GM23248 (cell line): ENCODE measurements at regions not wholly inside any gene's neighbourhood (a gene's known extent, or its start where the extent isn't known, plus 50 kb on each side); places are given as distances from the start of the nearest gene placed in this dataset.

Experiments used
- DNase-seq: peaks from one replicate; pipeline ENCODE4 v3.0.0-alpha.2; 2015
- H2AFZ ChIP-seq: fragments of 200-600 bp; sonication (generic); 2 replicates; pipeline ENCODE4 v1.6.1; 2016; ENCODE audit warnings: antibody characterized with exemption
- H3F3A ChIP-seq: fragments of 200-600 bp; sonication (generic); 2 replicates; pipeline ENCODE4 v1.6.1; 2016; ENCODE audit warnings: mild to moderate bottlenecking, antibody characterized with exemption, mixed run types; ENCODE audit not compliant: insufficient read depth
- H3K27ac ChIP-seq: fragments of 200-600 bp; sonication (generic); 2 replicates; pipeline ENCODE4 v1.5.1; 2016; ENCODE audit warnings: mild to moderate bottlenecking
- H3K27me3 ChIP-seq: fragments of 200-600 bp; sonication (generic); replicated peaks from 2 replicates; pipeline ENCODE4 v1.6.1; 2016; ENCODE audit warnings: mild to moderate bottlenecking; ENCODE audit not compliant: insufficient read depth
- H3K36me3 ChIP-seq: fragments of 200-600 bp; sonication (generic); 2 replicates; pipeline ENCODE4 v1.6.1; 2016; ENCODE audit warnings: low read depth, mild to moderate bottlenecking
- H3K4me1 ChIP-seq: fragments of 200-600 bp; sonication (generic); 2 replicates; pipeline ENCODE4 v1.6.1; 2016; ENCODE audit warnings: mild to moderate bottlenecking; ENCODE audit not compliant: insufficient read depth
- H3K4me2 ChIP-seq: fragments of 200-600 bp; sonication (generic); one replicate; pipeline ENCODE4 v1.6.1; 2016; ENCODE audit warnings: mild to moderate bottlenecking; ENCODE audit not compliant: unreplicated experiment
- H3K4me3 ChIP-seq: fragments of 200-600 bp; sonication (generic); 2 replicates; pipeline ENCODE4 v1.5.1; 2016; ENCODE audit warnings: mild to moderate bottlenecking
- H3K79me2 ChIP-seq: fragments of 200-600 bp; sonication (generic); 2 replicates; pipeline ENCODE4 v1.6.1; 2016; ENCODE audit warnings: mild to moderate bottlenecking; ENCODE audit not compliant: insufficient read depth
- H3K9ac ChIP-seq: fragments of 200-600 bp; sonication (generic); 2 replicates; pipeline ENCODE4 v1.6.1; 2016; ENCODE audit warnings: mild to moderate bottlenecking
- H3K9me2 ChIP-seq: fragments of 200-600 bp; sonication (generic); 2 replicates; pipeline ENCODE4 v1.6.1; 2016; ENCODE audit warnings: mixed run types, mild to moderate bottlenecking, moderate library complexity; ENCODE audit not compliant: insufficient read depth
- H3K9me3 ChIP-seq: fragments of 200-600 bp; sonication (generic); one replicate; pipeline ENCODE4 v1.6.1; 2017; ENCODE audit warnings: low read depth
- H4K20me1 ChIP-seq: fragments of 200-600 bp; sonication (generic); 2 replicates; pipeline ENCODE4 v1.6.0; 2016; ENCODE audit not compliant: insufficient read depth
- EZH2 ChIP-seq: fragments of 200-600 bp; sonication (generic); IDR thresholded peaks from 2 replicates; pipeline ENCODE4 v1.6.1; 2018; ENCODE audit warnings: antibody characterized with exemption, mild to moderate bottlenecking; ENCODE audit not compliant: insufficient read depth, poor library complexity, severe bottlenecking
- EZH2phosphoT487 ChIP-seq: fragments of 200-600 bp; sonication (generic); IDR thresholded peaks from 2 replicates; pipeline ENCODE4 v1.6.1; 2018; ENCODE audit warnings: antibody characterized with exemption, moderate library complexity, mild to moderate bottlenecking, low read depth; ENCODE audit not compliant: insufficient read depth
- WGBS, 2 experiments: methylation state at CpG; one replicate each; pipeline ENCODE4 v1.1.6; 2015 to 2017; ENCODE audit warnings: low lambda C conversion rate in 2 of 2, low coverage in 1 of 2; ENCODE audit errors: missing lambda C conversion rate in 2 of 2; 5-methylcytosine and 5-hydroxymethylcytosine counted together
- in situ Hi-C: fragments of 300-500 bp; cut with MboI; formaldehyde crosslinking; loops from 2 replicates; pipeline ENCODE4 v1.15.0; 2020

- 4 to 20% methylated on average over 2 of the region's 2 CpGs for WGBS, 2 experiments
- Histone ChIP-seq H3K9me2 (no peaks in the 10 kb centered on the region), H3K9me3 (no peaks in the 10 kb centered on the region), H3F3A (no peaks in the 10 kb centered on the region), H3K9ac (no peak overlapping the region), H2AFZ (no peak overlapping the region), H4K20me1 (no peaks in the 10 kb centered on the region), H3K79me2 (no peaks in the 10 kb centered on the region), H3K4me1 (no peaks in the 10 kb centered on the region), H3K4me3 (no peak overlapping the region), H3K27me3 (no peaks in the 10 kb centered on the region), H3K27ac (no peak overlapping the region), H3K36me3 (no peaks in the 10 kb centered on the region), H3K4me2 (no peak overlapping the region)
- in situ Hi-C loops, result no loop called here
- no peak for DNase-seq
- no peak for TF ChIP-seq EZH2
- TF ChIP-seq EZH2phosphoT487, result no peak
These were observed 448.9 kb upstream of the MANEA start for GRCh38 chr6:95128439-95128838.

GRCh38 chr6:95128947-95129346, 448.4 kb upstream of the MANEA start:
- H3K79me2 ChIP-seq, result no peaks in the 10 kb centered on the region
- no peak overlapping the region for H3K4me3 ChIP-seq
- DNase-seq, result no peak
- H3K4me2 ChIP-seq, result no peak overlapping the region
- TF ChIP-seq EZH2phosphoT487, result no peak
- no peak for TF ChIP-seq EZH2
- H3K36me3 ChIP-seq, result no peaks in the 10 kb centered on the region
- in situ Hi-C loops, result no loop called here
- no peaks in the 10 kb centered on the region for H3K9me2 ChIP-seq
- no peaks in the 10 kb centered on the region for H3K9me3 ChIP-seq
- H3F3A ChIP-seq, result no peaks in the 10 kb centered on the region
- no peak overlapping the region for H2AFZ ChIP-seq
- no peaks in the 10 kb centered on the region for H3K27me3 ChIP-seq
- no peaks in the 10 kb centered on the region for H4K20me1 ChIP-seq
- 13 to 26% methylated on average over 2 of the region's 2 CpGs for WGBS, 2 experiments
- no peak overlapping the region for H3K27ac ChIP-seq
- H3K9ac ChIP-seq, result no peak overlapping the region
- no peaks in the 10 kb centered on the region for H3K4me1 ChIP-seq

GRCh38 chr6:95133578-95133977, 443.8 kb upstream of the MANEA start:
- Histone ChIP-seq H3K79me2 (no peaks in the 10 kb centered on the region), H3K27me3 (no peaks in the 10 kb centered on the region), H3K36me3 (no peaks in the 10 kb centered on the region), H3K4me1 (no peaks in the 10 kb centered on the region), H3K27ac (no peak overlapping the region), H4K20me1 (no peaks in the 10 kb centered on the region), H3F3A (no peaks in the 10 kb centered on the region), H3K4me2 (no peak overlapping the region), H3K4me3 (no peak overlapping the region), H3K9ac (no peak overlapping the region), H2AFZ (no peak overlapping the region), H3K9me2 (no peaks in the 10 kb centered on the region), H3K9me3 (no peaks in the 10 kb centered on the region)
- 1 to 3% methylated on average over 5 of the region's 5 CpGs for WGBS, 2 experiments
- in situ Hi-C loops, result no loop called here
- DNase-seq, result peak; percentile 17
- TF ChIP-seq EZH2phosphoT487 (no peak), EZH2 (no peak)

- no peak for DNase-seq
- no peaks in the 10 kb centered on the region for H3K27me3 ChIP-seq
- no peaks in the 10 kb centered on the region for H3K4me1 ChIP-seq
- no peaks in the 10 kb centered on the region for H4K20me1 ChIP-seq
- no peaks in the 10 kb centered on the region for H3K79me2 ChIP-seq
- no peaks in the 10 kb centered on the region for H3K9me3 ChIP-seq
- TF ChIP-seq EZH2 (no peak), EZH2phosphoT487 (no peak)
- H3F3A ChIP-seq, result no peaks in the 10 kb centered on the region
- no peak overlapping the region for H3K27ac ChIP-seq
- no peak overlapping the region for H3K4me2 ChIP-seq
- no peak overlapping the region for H3K9ac ChIP-seq
- H2AFZ ChIP-seq, result no peak overlapping the region
- H3K9me2 ChIP-seq, result no peaks in the 10 kb centered on the region
- H3K36me3 ChIP-seq, result no peaks in the 10 kb centered on the region
- in situ Hi-C loops, result no loop called here
- H3K4me3 ChIP-seq, result no peak overlapping the region
- WGBS, 2 experiments, result 5 to 11% methylated on average over 1 of the region's 1 CpG
These were observed 442.2 kb upstream of the MANEA start for GRCh38 chr6:95135182-95135581.

GRCh38 chr6:95142101-95142500, 435.2 kb upstream of the MANEA start:
- H2AFZ ChIP-seq, result no peak overlapping the region
- in situ Hi-C loops, result no loop called here
- H3K9me3 ChIP-seq, result no peaks in the 10 kb centered on the region
- H3K9me2 ChIP-seq, result no peaks in the 10 kb centered on the region
- no peak for DNase-seq
- no peaks in the 10 kb centered on the region for H3K4me1 ChIP-seq
- no peak overlapping the region for H3K4me3 ChIP-seq
- H3F3A ChIP-seq, result no peaks in the 10 kb centered on the region
- no peaks in the 10 kb centered on the region for H4K20me1 ChIP-seq
- H3K9ac ChIP-seq, result no peak overlapping the region
- TF ChIP-seq EZH2phosphoT487 (no peak), EZH2 (no peak)
- H3K27ac ChIP-seq, result no peak overlapping the region
- no peaks in the 10 kb centered on the region for H3K36me3 ChIP-seq
- no peaks in the 10 kb centered on the region for H3K27me3 ChIP-seq
- WGBS, 2 experiments, result 37 to 42% methylated on average over 2 of the region's 2 CpGs
- H3K4me2 ChIP-seq, result no peak overlapping the region
- H3K79me2 ChIP-seq, result no peaks in the 10 kb centered on the region
